ENCODE measurements at regions not wholly inside any gene's neighbourhood (a gene's known extent, or its start where the extent isn't known, plus 50 kb on each side); places are given as distances from the start of the nearest gene placed in this dataset.
"Not testable (repeated sequence)": the region's sequence is repeated elsewhere in the genome, so short reads cannot be mapped to it uniquely, and the experiment has no call there.

- peaks cover 14% of the 10 kb centered on the region for H3K27me3 Mint-ChIP-seq (ENCODE audit: low read depth)
- H3K27ac Mint-ChIP-seq; H3K9me3 Mint-ChIP-seq (ENCODE audit: insufficient read depth); H3K4me3 Mint-ChIP-seq; H3K36me3 Mint-ChIP-seq (ENCODE audit: low read depth); CTCF ChIA-PET; H3K4me1 Mint-ChIP-seq (ENCODE audit: low read depth); ATAC-seq; DNase-seq; POLR2A ChIA-PET: not testable (repeated sequence)
Observed at GRCh38 chr4:4019071-4019470, 207.7 kb downstream of the OTOP1 start.

- H3K4me1 Mint-ChIP-seq (ENCODE audit: low read depth); CTCF ChIA-PET; ATAC-seq; H3K4me3 Mint-ChIP-seq; H3K9me3 Mint-ChIP-seq (ENCODE audit: insufficient read depth); POLR2A ChIA-PET; H3K36me3 Mint-ChIP-seq (ENCODE audit: low read depth); H3K27ac Mint-ChIP-seq; DNase-seq: not testable (repeated sequence)
- H3K27me3 Mint-ChIP-seq (ENCODE audit: low read depth): peaks cover 12% of the 10 kb centered on the region
Observed at GRCh38 chr4:4021161-4021560, 205.6 kb downstream of the OTOP1 start.

DNA sequence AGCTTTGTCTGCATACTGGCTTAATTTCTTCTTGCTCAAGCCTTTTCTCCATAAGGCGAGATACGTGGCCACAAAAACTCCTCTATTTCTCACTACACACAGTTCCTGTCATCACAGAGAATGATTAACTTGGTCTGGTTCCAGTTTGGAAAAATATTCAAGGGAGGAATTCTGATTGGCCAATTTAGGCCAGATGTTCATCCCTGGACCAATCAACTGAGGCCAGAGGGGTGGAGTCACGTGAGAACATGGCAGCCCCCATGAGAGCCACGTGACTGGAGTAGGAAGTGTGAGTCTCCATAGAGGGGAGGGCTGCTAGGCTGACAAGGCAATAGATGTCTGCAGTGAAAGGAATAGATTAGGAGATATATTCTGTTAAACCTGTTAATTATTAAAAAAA lies 200.0 kb downstream of the OTOP1 start:
- POLR2A ChIA-PET; CTCF ChIA-PET; H3K27ac Mint-ChIP-seq; H3K9me3 Mint-ChIP-seq (ENCODE audit: insufficient read depth); H3K4me1 Mint-ChIP-seq (ENCODE audit: low read depth); ATAC-seq; DNase-seq; H3K4me3 Mint-ChIP-seq; H3K27me3 Mint-ChIP-seq (ENCODE audit: low read depth); H3K36me3 Mint-ChIP-seq (ENCODE audit: low read depth): not testable (repeated sequence)

DNA sequence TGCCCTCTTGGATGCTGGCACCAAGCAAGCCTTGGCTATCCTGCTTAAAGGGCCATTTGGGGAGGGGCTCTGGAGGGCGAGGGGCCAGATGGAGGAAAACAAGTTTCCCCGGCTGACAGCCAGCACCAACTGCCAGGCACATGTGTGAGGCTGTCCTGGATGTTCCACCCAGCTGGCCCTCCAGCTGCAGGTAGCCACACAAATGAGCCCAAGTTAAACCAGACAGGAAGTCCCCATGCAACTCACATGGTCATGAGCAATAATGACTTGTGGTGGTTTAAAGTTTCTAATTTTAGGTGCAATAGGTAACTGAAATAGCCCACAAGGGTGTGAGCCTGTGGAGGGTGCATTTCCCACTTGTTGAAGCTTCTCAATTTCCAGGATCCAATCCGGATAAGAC lies 198.0 kb downstream of the OTOP1 start:
- not testable (repeated sequence) for H3K27ac Mint-ChIP-seq

DNA sequence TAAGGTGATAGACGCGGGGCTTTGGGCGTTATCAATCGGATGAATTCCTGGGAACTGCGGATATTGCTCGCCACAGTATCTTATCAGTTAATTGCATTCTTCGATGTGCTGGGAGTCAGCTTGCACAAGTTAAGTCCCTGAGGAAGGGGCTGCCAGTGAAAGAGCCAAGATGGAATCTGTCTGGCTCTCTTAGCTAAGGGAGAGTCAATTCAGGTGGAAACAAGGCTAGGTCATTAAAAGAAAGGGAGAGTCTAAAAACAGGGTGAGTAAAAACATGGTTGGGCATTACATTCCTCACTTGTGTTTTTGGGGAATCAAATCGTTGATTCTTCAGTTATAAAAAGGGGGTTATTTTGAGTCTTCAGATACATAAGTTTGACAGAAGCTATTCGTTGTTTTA lies 196.2 kb downstream of the OTOP1 start:
- ATAC-seq: not testable (repeated sequence)

More for the DNA sequence above, 198.0 kb downstream of the OTOP1 start:
- DNase-seq; POLR2A ChIA-PET; H3K4me1 Mint-ChIP-seq (ENCODE audit: low read depth); H3K36me3 Mint-ChIP-seq (ENCODE audit: low read depth); H3K4me3 Mint-ChIP-seq; ATAC-seq; H3K27me3 Mint-ChIP-seq (ENCODE audit: low read depth); H3K9me3 Mint-ChIP-seq (ENCODE audit: insufficient read depth); CTCF ChIA-PET: not testable (repeated sequence)

DNA sequence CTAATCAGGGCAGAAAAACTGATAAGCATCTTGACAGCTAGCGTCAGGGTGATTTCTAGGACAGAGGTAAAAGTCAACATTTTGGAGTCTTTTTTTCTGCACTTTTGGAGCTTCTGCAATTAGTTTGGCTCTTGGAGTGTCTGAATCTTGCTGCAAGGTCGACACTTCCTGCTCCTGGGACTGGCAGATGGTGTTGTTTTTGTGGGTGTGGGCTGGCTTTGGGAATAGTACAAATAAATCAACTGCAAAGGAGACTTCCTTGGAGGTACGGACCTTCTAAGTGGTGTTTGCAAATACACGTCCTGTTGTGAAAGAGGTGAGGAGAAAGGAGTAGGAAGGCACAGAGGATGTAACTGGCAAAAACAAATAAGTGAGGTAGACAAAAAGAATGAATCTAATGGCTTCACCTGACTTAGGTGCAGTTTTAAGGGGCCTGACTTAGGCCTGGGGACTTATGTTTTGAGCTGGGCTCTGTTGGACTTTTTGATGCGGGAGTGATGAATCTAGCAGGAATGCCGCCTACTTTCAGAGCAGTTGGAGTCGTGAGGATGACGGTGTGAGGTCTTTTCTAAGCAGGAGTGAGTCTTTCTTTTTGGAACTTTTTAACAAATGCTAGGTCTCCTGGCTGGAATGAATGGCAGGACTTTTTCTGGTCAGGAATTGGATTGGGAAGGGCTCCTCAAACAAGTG lies 195.1 kb downstream of the OTOP1 start:
- H3K36me3 Mint-ChIP-seq (ENCODE audit: low read depth); DNase-seq; ATAC-seq; H3K27ac Mint-ChIP-seq; H3K27me3 Mint-ChIP-seq (ENCODE audit: low read depth); H3K4me1 Mint-ChIP-seq (ENCODE audit: low read depth); POLR2A ChIA-PET; H3K4me3 Mint-ChIP-seq; H3K9me3 Mint-ChIP-seq (ENCODE audit: insufficient read depth): not testable (repeated sequence)
- CTCF ChIA-PET: interaction anchor here (0.9 to 1.1 kb wide), 2 partner anchors 151 to 152 kb away, joined by 3 read pairs; no protein-coding TSS in a partner anchor

More for the DNA sequence above, 196.2 kb downstream of the OTOP1 start:
- H3K27ac Mint-ChIP-seq; H3K36me3 Mint-ChIP-seq (ENCODE audit: low read depth); H3K9me3 Mint-ChIP-seq (ENCODE audit: insufficient read depth); POLR2A ChIA-PET; H3K4me1 Mint-ChIP-seq (ENCODE audit: low read depth); DNase-seq; H3K27me3 Mint-ChIP-seq (ENCODE audit: low read depth); H3K4me3 Mint-ChIP-seq: not testable (repeated sequence)
- CTCF ChIA-PET: interaction anchor here (0.9 kb wide), 1 partner anchor 152 kb away, joined by 3 read pairs; no protein-coding TSS in a partner anchor

DNA sequence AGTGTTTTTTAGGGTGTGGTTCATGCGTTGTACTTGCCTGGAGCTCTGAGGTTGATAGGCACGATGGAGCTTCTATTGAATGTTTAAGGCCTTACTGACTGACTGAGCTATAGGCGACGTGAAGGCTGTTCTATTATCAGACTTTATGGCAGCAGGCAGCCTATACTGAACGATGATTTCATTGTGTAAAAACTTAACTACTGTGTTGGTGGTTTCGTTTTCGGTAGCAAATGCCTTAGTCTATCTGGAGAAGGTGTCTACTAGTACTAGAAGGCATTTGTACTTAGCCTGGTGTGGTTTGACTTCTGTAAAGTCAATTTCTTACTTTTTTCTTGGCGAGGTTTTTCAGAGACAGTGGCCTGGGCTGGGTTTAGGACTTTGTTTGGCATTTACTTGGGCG lies 194.4 kb downstream of the OTOP1 start:
- POLR2A ChIA-PET; H3K4me3 Mint-ChIP-seq; H3K27ac Mint-ChIP-seq; DNase-seq; ATAC-seq; H3K4me1 Mint-ChIP-seq (ENCODE audit: low read depth); H3K36me3 Mint-ChIP-seq (ENCODE audit: low read depth); H3K9me3 Mint-ChIP-seq (ENCODE audit: insufficient read depth); H3K27me3 Mint-ChIP-seq (ENCODE audit: low read depth): not testable (repeated sequence)
- CTCF ChIA-PET: interaction anchor here (1.1 kb wide), 1 partner anchor 151 kb away, joined by 3 read pairs; no protein-coding TSS in a partner anchor

DNA sequence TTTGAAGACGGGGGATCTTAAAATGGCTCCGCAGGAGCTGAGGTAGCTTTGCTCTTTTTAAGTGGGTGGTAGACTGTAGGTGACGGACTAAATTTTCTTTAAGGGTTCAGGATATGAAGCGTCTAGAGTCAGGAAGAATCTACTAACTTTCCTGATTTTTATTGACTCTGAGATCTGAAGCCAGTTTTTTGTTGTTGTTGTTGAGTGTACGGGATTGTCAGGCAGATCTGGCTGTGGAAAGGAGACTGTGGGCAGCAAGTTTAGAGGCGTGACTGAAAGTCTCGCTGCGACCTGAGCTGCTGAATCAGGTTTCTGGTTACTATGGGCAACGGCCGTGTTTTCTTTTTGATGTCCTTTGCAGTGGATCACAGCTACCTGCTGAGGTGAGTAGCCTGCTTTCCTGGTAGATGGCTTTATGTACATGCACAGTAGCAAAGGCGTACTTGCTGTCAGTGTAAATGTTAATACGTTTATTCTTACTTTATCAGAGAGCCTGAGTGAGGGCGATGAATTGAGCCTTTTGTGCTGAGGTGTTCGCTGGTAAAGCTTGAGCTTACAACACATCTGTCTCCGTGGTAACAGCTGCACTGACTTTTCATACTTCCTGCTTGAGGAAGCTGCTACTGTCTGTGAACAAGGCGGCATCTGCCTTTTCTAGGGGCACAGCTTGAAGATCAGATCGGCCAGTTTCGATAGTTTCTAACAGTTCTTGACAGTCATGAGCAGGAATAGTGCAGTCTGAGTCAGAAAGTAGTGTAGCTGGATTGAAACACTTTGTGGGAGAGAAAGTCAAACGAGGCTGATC lies 193.7 kb downstream of the OTOP1 start:
- POLR2A ChIA-PET; H3K9me3 Mint-ChIP-seq (ENCODE audit: insufficient read depth); H3K4me1 Mint-ChIP-seq (ENCODE audit: low read depth); H3K27ac Mint-ChIP-seq; ATAC-seq; H3K36me3 Mint-ChIP-seq (ENCODE audit: low read depth); H3K4me3 Mint-ChIP-seq; DNase-seq; H3K27me3 Mint-ChIP-seq (ENCODE audit: low read depth): not testable (repeated sequence)
- CTCF ChIA-PET: interaction anchor here (1.1 kb wide), 1 partner anchor 150 kb away, joined by 3 read pairs; no protein-coding TSS in a partner anchor

DNA sequence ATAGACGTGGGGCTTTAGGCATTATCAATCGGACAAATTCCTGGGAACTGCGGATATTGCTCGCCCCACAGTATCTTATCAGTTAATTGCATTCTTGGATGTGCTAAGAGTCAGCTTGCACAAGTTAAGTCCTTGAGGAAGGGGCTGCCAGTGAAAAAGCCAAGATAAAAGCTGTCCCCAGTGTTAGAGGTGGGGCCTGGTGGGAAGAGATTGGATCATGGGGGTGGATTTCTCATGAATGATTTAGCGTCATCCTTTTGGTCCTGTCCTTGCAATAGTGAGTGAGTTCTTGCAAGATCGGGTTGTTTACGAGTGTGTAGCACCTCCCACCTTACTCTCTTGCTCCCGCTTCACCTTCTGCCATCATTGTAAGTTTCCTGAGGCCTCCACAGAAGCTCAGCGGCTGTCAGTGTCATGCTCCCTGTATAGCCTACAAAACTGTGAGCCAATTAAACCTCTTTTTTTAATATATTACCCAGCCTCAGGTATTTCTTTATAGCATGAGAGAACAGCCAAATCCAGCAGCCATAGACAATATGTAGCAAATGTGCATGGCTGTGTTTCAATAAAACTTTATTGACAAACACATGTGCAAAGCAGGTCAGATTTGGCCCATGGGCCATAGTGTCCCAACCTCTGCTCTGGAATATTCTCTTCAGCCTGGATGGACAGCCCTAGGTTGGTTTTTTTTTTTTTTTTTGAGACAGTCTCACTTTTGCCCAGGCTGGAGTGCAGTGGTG lies 189.2 kb downstream of the OTOP1 start:
- H3K4me3 Mint-ChIP-seq; H3K9me3 Mint-ChIP-seq (ENCODE audit: insufficient read depth); H3K36me3 Mint-ChIP-seq (ENCODE audit: low read depth); POLR2A ChIA-PET; ATAC-seq; DNase-seq; H3K27ac Mint-ChIP-seq; H3K4me1 Mint-ChIP-seq (ENCODE audit: low read depth); CTCF ChIA-PET; H3K27me3 Mint-ChIP-seq (ENCODE audit: low read depth): not testable (repeated sequence)

DNA sequence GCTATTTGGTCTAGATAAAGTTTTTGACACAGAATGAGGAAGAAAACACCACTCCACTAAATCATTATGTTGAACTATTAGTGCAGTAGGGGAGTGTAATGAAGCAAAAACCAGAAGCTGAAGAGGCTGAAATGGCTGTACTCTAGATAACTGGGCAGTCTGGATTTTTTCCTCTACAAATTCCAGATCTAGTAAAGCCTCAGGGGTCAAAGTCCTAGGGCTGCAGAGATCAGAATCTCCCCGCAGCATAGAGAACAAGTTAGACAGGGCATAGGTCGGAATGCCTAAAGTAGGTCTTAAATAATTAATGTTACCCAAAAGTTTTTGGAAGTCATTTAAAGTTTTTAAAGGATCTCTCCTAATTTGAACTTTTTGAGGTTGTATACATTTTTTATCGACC lies 180.9 kb downstream of the OTOP1 start:
- H3K27me3 Mint-ChIP-seq (ENCODE audit: low read depth): peaks cover 45% of the 10 kb centered on the region
- H3K4me3 Mint-ChIP-seq; H3K27ac Mint-ChIP-seq; ATAC-seq; DNase-seq; H3K9me3 Mint-ChIP-seq (ENCODE audit: insufficient read depth); CTCF ChIA-PET; H3K36me3 Mint-ChIP-seq (ENCODE audit: low read depth); H3K4me1 Mint-ChIP-seq (ENCODE audit: low read depth); POLR2A ChIA-PET: not testable (repeated sequence)

- H3K36me3 Mint-ChIP-seq (ENCODE audit: low read depth); H3K4me1 Mint-ChIP-seq (ENCODE audit: low read depth); H3K9me3 Mint-ChIP-seq (ENCODE audit: insufficient read depth); CTCF ChIA-PET; ATAC-seq; H3K4me3 Mint-ChIP-seq; POLR2A ChIA-PET; H3K27ac Mint-ChIP-seq; DNase-seq: not testable (repeated sequence)
- peaks cover 45% of the 10 kb centered on the region for H3K27me3 Mint-ChIP-seq (ENCODE audit: low read depth)
Observed at GRCh38 chr4:4046686-4047085, 180.0 kb downstream of the OTOP1 start.

GRCh38 chr4:4047202-4047601 lies 179.5 kb downstream of the OTOP1 start:
- H3K9me3 Mint-ChIP-seq (ENCODE audit: insufficient read depth); CTCF ChIA-PET; H3K4me1 Mint-ChIP-seq (ENCODE audit: low read depth); ATAC-seq; DNase-seq; H3K4me3 Mint-ChIP-seq; H3K36me3 Mint-ChIP-seq (ENCODE audit: low read depth); H3K27ac Mint-ChIP-seq; POLR2A ChIA-PET: not testable (repeated sequence)
- H3K27me3 Mint-ChIP-seq (ENCODE audit: low read depth): peaks cover 45% of the 10 kb centered on the region
